Naive B cell (primary cell): ENCODE measurements at regions not wholly inside any gene's neighbourhood (a gene's known extent, or its start where the extent isn't known, plus 50 kb on each side); places are given as distances from the start of the nearest gene placed in this dataset.
A peak's percentile ranks its signal among the peaks of the same experiment; 100 is the strongest.

ENCODE experiments used
- ATAC-seq, 2 donors: fragments of 150-1000 bp; cut with Tn5 transposase; 2 replicates each; pipeline ENCODE4 v1.10.0; 2021; ENCODE audit warnings: low read depth in 2 of 2, mild to moderate bottlenecking in 2 of 2, moderate library complexity in 2 of 2
- DNase-seq: peaks from one replicate; pipeline ENCODE4 v3.0.0; 2022
- H3K27ac Mint-ChIP-seq, 6 donors: one replicate each; pipeline ENCODE4 v1.8.0; 2020 to 2022; ENCODE audit warnings: mild to moderate bottlenecking in 6 of 6, mixed read lengths in 6 of 6, moderate library complexity in 5 of 6, inconsistent platforms in 2 of 6
- H3K27me3 Mint-ChIP-seq, 3 donors: one replicate each; pipeline ENCODE4 v1.8.0; 2021 to 2022; ENCODE audit warnings: mixed read lengths in 3 of 3, mild to moderate bottlenecking in 1 of 3
- H3K36me3 Mint-ChIP-seq, 2 donors: one replicate each; pipeline ENCODE4 v1.8.0; 2020 to 2022; ENCODE audit warnings: mixed read lengths in 2 of 2, inconsistent platforms in 1 of 2, mild to moderate bottlenecking in 1 of 2
- H3K4me1 Mint-ChIP-seq, 3 donors: one replicate each; pipeline ENCODE4 v1.8.0; 2020 to 2022; ENCODE audit warnings: mixed read lengths in 3 of 3, inconsistent platforms in 1 of 3, mild to moderate bottlenecking in 1 of 3, moderate library complexity in 1 of 3
- H3K4me3 Mint-ChIP-seq, 8 donors: one replicate each; pipeline ENCODE4 v1.8.0; 2020 to 2022; ENCODE audit warnings: mild to moderate bottlenecking in 8 of 8, mixed read lengths in 8 of 8, moderate library complexity in 8 of 8, inconsistent platforms in 2 of 8
- H3K9me3 Mint-ChIP-seq, 7 donors: one replicate each; pipeline ENCODE4 v1.8.0; 2020 to 2022; ENCODE audit warnings: mixed read lengths in 7 of 7, mild to moderate bottlenecking in 5 of 7, inconsistent platforms in 2 of 7, moderate library complexity in 1 of 7

GRCh38 chr16:51313198-51313597, 162.1 kb upstream of the SALL1 start:
- no peaks in the 10 kb centered on the region for H3K4me1 Mint-ChIP-seq
- no peak overlapping the region for H3K27ac Mint-ChIP-seq
- H3K36me3 Mint-ChIP-seq: no peaks in the 10 kb centered on the region
- peak overlapping the region in 1 of 8 donors; percentile 31 for H3K4me3 Mint-ChIP-seq
- H3K27me3 Mint-ChIP-seq: peaks cover 0 to 4% (median 0%) of the 10 kb centered on the region in 3 donors
- ATAC-seq: no peak
- peaks cover 0 to 23% (median 4%) of the 10 kb centered on the region in 7 donors for H3K9me3 Mint-ChIP-seq
- DNase-seq: no peak

- no peak for ATAC-seq
- H3K4me3 Mint-ChIP-seq: no peak overlapping the region
- H3K27me3 Mint-ChIP-seq: peaks cover 0 to 4% (median 0%) of the 10 kb centered on the region in 3 donors
- H3K4me1 Mint-ChIP-seq: no peaks in the 10 kb centered on the region
- H3K9me3 Mint-ChIP-seq: peaks cover 0 to 23% (median 4%) of the 10 kb centered on the region in 7 donors
- no peak for DNase-seq
- H3K27ac Mint-ChIP-seq: no peak overlapping the region
- H3K36me3 Mint-ChIP-seq: no peaks in the 10 kb centered on the region
These were observed 161.5 kb upstream of the SALL1 start for GRCh38 chr16:51312363-51313150.

GRCh38 chr16:51310159-51310558, 159.1 kb upstream of the SALL1 start:
- DNase-seq (no peak), ATAC-seq (no peak)
- Mint-ChIP-seq H3K4me1 (no peaks in the 10 kb centered on the region), H3K27me3 (peaks cover 0 to 4% (median 0%) of the 10 kb centered on the region in 3 donors), H3K36me3 (no peaks in the 10 kb centered on the region), H3K4me3 (no peak overlapping the region), H3K27ac (no peak overlapping the region), H3K9me3 (peaks cover 2 to 27% (median 6%) of the 10 kb centered on the region in 7 donors)

GRCh38 chr16:51306886-51307595, 156.0 kb upstream of the SALL1 start:
- DNase-seq: no peak
- no peak overlapping the region for H3K4me3 Mint-ChIP-seq
- peaks cover 0 to 4% of the 10 kb centered on the region in 2 donors for H3K36me3 Mint-ChIP-seq
- H3K4me1 Mint-ChIP-seq: no peaks in the 10 kb centered on the region
- H3K27me3 Mint-ChIP-seq: no peaks in the 10 kb centered on the region
- H3K27ac Mint-ChIP-seq: no peak overlapping the region
- H3K9me3 Mint-ChIP-seq: peaks cover 2 to 28% (median 4%) of the 10 kb centered on the region in 7 donors
- ATAC-seq: no peak

- no peak overlapping the region for H3K27ac Mint-ChIP-seq
- no peak for ATAC-seq
- H3K27me3 Mint-ChIP-seq: no peaks in the 10 kb centered on the region
- H3K9me3 Mint-ChIP-seq: peaks cover 2 to 22% (median 4%) of the 10 kb centered on the region in 7 donors
- H3K36me3 Mint-ChIP-seq: peaks cover 0 to 4% of the 10 kb centered on the region in 2 donors
- H3K4me1 Mint-ChIP-seq: no peaks in the 10 kb centered on the region
- H3K4me3 Mint-ChIP-seq: no peak overlapping the region
- no peak for DNase-seq
These were observed 155.0 kb upstream of the SALL1 start for GRCh38 chr16:51306116-51306515.

GRCh38 chr16:51305337-51305736, 154.3 kb upstream of the SALL1 start:
- H3K4me3 Mint-ChIP-seq: no peak overlapping the region
- H3K4me1 Mint-ChIP-seq: no peaks in the 10 kb centered on the region
- no peak overlapping the region for H3K27ac Mint-ChIP-seq
- peaks cover 2 to 22% (median 4%) of the 10 kb centered on the region in 7 donors for H3K9me3 Mint-ChIP-seq
- no peak for ATAC-seq
- H3K36me3 Mint-ChIP-seq: peaks cover 0 to 4% of the 10 kb centered on the region in 2 donors
- no peaks in the 10 kb centered on the region for H3K27me3 Mint-ChIP-seq
- no peak for DNase-seq

- peaks cover 2 to 19% (median 5%) of the 10 kb centered on the region in 7 donors for H3K9me3 Mint-ChIP-seq
These were observed 151.0 kb upstream of the SALL1 start for GRCh38 chr16:51302042-51302441.

GRCh38 chr16:51298800-51299199, 147.7 kb upstream of the SALL1 start:
- Mint-ChIP-seq H3K36me3 (peaks cover 0 to under 1% of the 10 kb centered on the region in 2 donors), H3K27ac (no peak overlapping the region), H3K27me3 (no peaks in the 10 kb centered on the region), H3K4me1 (no peaks in the 10 kb centered on the region), H3K4me3 (no peak overlapping the region), H3K9me3 (peaks cover 0 to 12% (median 5%) of the 10 kb centered on the region in 7 donors)
- no peak for DNase-seq
- no peak for ATAC-seq

More at GRCh38 chr16:51302042-51302441, 151.0 kb upstream of the SALL1 start:
- Mint-ChIP-seq H3K4me3 (no peak overlapping the region), H3K27me3 (no peaks in the 10 kb centered on the region), H3K36me3 (peaks cover 0 to 4% of the 10 kb centered on the region in 2 donors), H3K4me1 (no peaks in the 10 kb centered on the region), H3K27ac (no peak overlapping the region)
- no peak for ATAC-seq
- no peak for DNase-seq

GRCh38 chr16:51290442-51291285, 139.6 kb upstream of the SALL1 start:
- no peaks in the 10 kb centered on the region for H3K27me3 Mint-ChIP-seq
- no peaks in the 10 kb centered on the region for H3K36me3 Mint-ChIP-seq
- H3K9me3 Mint-ChIP-seq: peaks cover 0 to 5% (median 2%) of the 10 kb centered on the region in 7 donors
- ATAC-seq (no peak), DNase-seq (no peak)
- H3K27ac Mint-ChIP-seq: no peak overlapping the region
- H3K4me3 Mint-ChIP-seq: no peak overlapping the region
- H3K4me1 Mint-ChIP-seq: no peaks in the 10 kb centered on the region

- H3K9me3 Mint-ChIP-seq: peaks cover 0 to 5% (median 0%) of the 10 kb centered on the region in 7 donors
- no peak for DNase-seq
- H3K4me1 Mint-ChIP-seq: no peaks in the 10 kb centered on the region
- ATAC-seq: no peak
- H3K4me3 Mint-ChIP-seq: no peak overlapping the region
- H3K27ac Mint-ChIP-seq: no peak overlapping the region
- no peaks in the 10 kb centered on the region for H3K27me3 Mint-ChIP-seq
- no peaks in the 10 kb centered on the region for H3K36me3 Mint-ChIP-seq
These were observed 138.3 kb upstream of the SALL1 start for GRCh38 chr16:51289336-51289735.

GRCh38 chr16:51287121-51287755, 136.2 kb upstream of the SALL1 start:
- DNase-seq (no peak), ATAC-seq (no peak)
- no peak overlapping the region for H3K27ac Mint-ChIP-seq
- peaks cover 0 to 9% (median 0%) of the 10 kb centered on the region in 7 donors for H3K9me3 Mint-ChIP-seq
- H3K27me3 Mint-ChIP-seq: no peaks in the 10 kb centered on the region
- peak overlapping the region in 1 of 8 donors; percentile 63 for H3K4me3 Mint-ChIP-seq
- H3K4me1 Mint-ChIP-seq: no peaks in the 10 kb centered on the region
- no peaks in the 10 kb centered on the region for H3K36me3 Mint-ChIP-seq

- Mint-ChIP-seq H3K4me1 (no peaks in the 10 kb centered on the region), H3K27ac (no peak overlapping the region), H3K4me3 (no peak overlapping the region), H3K27me3 (no peaks in the 10 kb centered on the region), H3K9me3 (peaks cover 0 to 9% (median 0%) of the 10 kb centered on the region in 7 donors), H3K36me3 (no peaks in the 10 kb centered on the region)
- ATAC-seq (no peak), DNase-seq (no peak)
These were observed 135.2 kb upstream of the SALL1 start for GRCh38 chr16:51286272-51286671.

- H3K36me3 Mint-ChIP-seq: no peaks in the 10 kb centered on the region
- peaks cover 0 to 11% (median 3%) of the 10 kb centered on the region in 7 donors for H3K9me3 Mint-ChIP-seq
- H3K4me3 Mint-ChIP-seq: no peak overlapping the region
- no peaks in the 10 kb centered on the region for H3K27me3 Mint-ChIP-seq
- no peaks in the 10 kb centered on the region for H3K4me1 Mint-ChIP-seq
- H3K27ac Mint-ChIP-seq: no peak overlapping the region
- DNase-seq (no peak), ATAC-seq (no peak)
These were observed 125.3 kb upstream of the SALL1 start for GRCh38 chr16:51276336-51276735.
